ENCODE measurements at regions not wholly inside any gene's neighbourhood (a gene's known extent, or its start where the extent isn't known, plus 50 kb on each side); places are given as distances from the start of the nearest gene placed in this dataset.

GRCh38 chr19:31160336-31160926 is 188.8 kb downstream of the TSHZ3 start:
- no peaks in the 10 kb centered on the region for H3F3A ChIP-seq (ENCODE audit: insufficient read depth, low read length)
- H3K27me3 ChIP-seq (replicated peaks; ENCODE audit: insufficient read depth, low read length), result peaks cover 24% of the 10 kb centered on the region
- H3K9me2 ChIP-seq (replicated peaks; ENCODE audit: insufficient read depth, low read length), result no peaks in the 10 kb centered on the region
- H3K9ac ChIP-seq (ENCODE audit: low read length), result no peak overlapping the region
- TF ChIP-seq EZH2 (optimal IDR thresholded peaks at IDR 0.05; ENCODE audit: low read depth, low read length), result no peak
- no peak for TF ChIP-seq CTCF (IDR thresholded peaks at IDR 0.05; ENCODE audit: low read length)
- TF ChIP-seq EZH2phosphoT487 (IDR thresholded peaks at IDR 0.05; ENCODE audit: low read length), result no peak
- DNase-seq, result no peak
- H3K79me2 ChIP-seq (ENCODE audit: low read length), result no peaks in the 10 kb centered on the region
- no peaks in the 10 kb centered on the region for H3K9me3 ChIP-seq (replicated peaks; ENCODE audit: insufficient read depth, low read length)
- H3K36me3 ChIP-seq (replicated peaks; ENCODE audit: insufficient read depth, low read length), result no peaks in the 10 kb centered on the region
- H3K4me3 ChIP-seq (ENCODE audit: low read length), result no peak overlapping the region
- H3K4me2 ChIP-seq (ENCODE audit: low read depth, low read length), result no peak overlapping the region
- no peak overlapping the region for H3K27ac ChIP-seq (ENCODE audit: low read length)
- H2AFZ ChIP-seq (ENCODE audit: low read length), result no peak overlapping the region
- H4K20me1 ChIP-seq (ENCODE audit: insufficient read depth, low read length), result no peaks in the 10 kb centered on the region
- H3K4me1 ChIP-seq (ENCODE audit: low read length), result no peaks in the 10 kb centered on the region

GRCh38 chr19:31154021-31154420 is 195.2 kb downstream of the TSHZ3 start:
- Histone ChIP-seq H3K9me3 (replicated peaks; ENCODE audit: insufficient read depth, low read length) (no peaks in the 10 kb centered on the region), H3F3A (ENCODE audit: insufficient read depth, low read length) (no peaks in the 10 kb centered on the region), H3K9me2 (replicated peaks; ENCODE audit: insufficient read depth, low read length) (no peaks in the 10 kb centered on the region), H3K4me2 (ENCODE audit: low read depth, low read length) (no peak overlapping the region), H3K9ac (ENCODE audit: low read length) (no peak overlapping the region), H3K36me3 (replicated peaks; ENCODE audit: insufficient read depth, low read length) (no peaks in the 10 kb centered on the region), H3K79me2 (ENCODE audit: low read length) (no peaks in the 10 kb centered on the region), H3K4me3 (ENCODE audit: low read length) (no peak overlapping the region), H3K4me1 (ENCODE audit: low read length) (no peaks in the 10 kb centered on the region), H4K20me1 (ENCODE audit: insufficient read depth, low read length) (no peaks in the 10 kb centered on the region), H2AFZ (ENCODE audit: low read length) (no peak overlapping the region), H3K27me3 (replicated peaks; ENCODE audit: insufficient read depth, low read length) (peaks cover 26% of the 10 kb centered on the region; the same call in 1 of the 2 replicates), H3K27ac (ENCODE audit: low read length) (no peak overlapping the region)
- DNase-seq, result no peak
- TF ChIP-seq EZH2 (optimal IDR thresholded peaks at IDR 0.05; ENCODE audit: low read depth, low read length) (no peak), CTCF (IDR thresholded peaks at IDR 0.05; ENCODE audit: low read length) (no peak), EZH2phosphoT487 (IDR thresholded peaks at IDR 0.05; ENCODE audit: low read length) (no peak)

- TF ChIP-seq EZH2 (optimal IDR thresholded peaks at IDR 0.05; ENCODE audit: low read depth, low read length) (no peak), CTCF (IDR thresholded peaks at IDR 0.05; ENCODE audit: low read length) (no peak), EZH2phosphoT487 (IDR thresholded peaks at IDR 0.05; ENCODE audit: low read length) (no peak)
- Histone ChIP-seq H2AFZ (ENCODE audit: low read length) (no peak overlapping the region), H3K4me3 (ENCODE audit: low read length) (no peak overlapping the region), H3K4me2 (ENCODE audit: low read depth, low read length) (no peak overlapping the region), H3K9me3 (replicated peaks; ENCODE audit: insufficient read depth, low read length) (no peaks in the 10 kb centered on the region), H4K20me1 (ENCODE audit: insufficient read depth, low read length) (no peaks in the 10 kb centered on the region), H3K9me2 (replicated peaks; ENCODE audit: insufficient read depth, low read length) (no peaks in the 10 kb centered on the region), H3K27me3 (replicated peaks; ENCODE audit: insufficient read depth, low read length) (peaks cover 26% of the 10 kb centered on the region; the same call in 1 of the 2 replicates), H3K9ac (ENCODE audit: low read length) (no peak overlapping the region), H3K79me2 (ENCODE audit: low read length) (no peaks in the 10 kb centered on the region), H3F3A (ENCODE audit: insufficient read depth, low read length) (no peaks in the 10 kb centered on the region), H3K36me3 (replicated peaks; ENCODE audit: insufficient read depth, low read length) (no peaks in the 10 kb centered on the region), H3K27ac (ENCODE audit: low read length) (no peak overlapping the region), H3K4me1 (ENCODE audit: low read length) (no peaks in the 10 kb centered on the region)
- DNase-seq, result no peak
These were observed 196.3 kb downstream of the TSHZ3 start for GRCh38 chr19:31152906-31153305.

Measured in MM.1S (cell line).